Colonic mucosa (tissue), 4 donors: ENCODE measurements at regions not wholly inside any gene's neighbourhood (a gene's known extent, or its start where the extent isn't known, plus 50 kb on each side); places are given as distances from the start of the nearest gene placed in this dataset.

ENCODE experiments used
- DNase-seq: peaks from one replicate; pipeline ENCODE4 v3.0.0-alpha.2; 2020
- H3K27ac ChIP-seq: fragments of 200-600 bp; one replicate; pipeline ENCODE4 v1.8.0; 2021
- H3K27me3 ChIP-seq: fragments of 200-600 bp; one replicate; pipeline ENCODE4 v1.8.0; 2021
- H3K36me3 ChIP-seq: fragments of 200-600 bp; one replicate; pipeline ENCODE4 v1.8.0; 2021
- H3K4me1 ChIP-seq: fragments of 200-600 bp; one replicate; pipeline ENCODE4 v1.8.0; 2021; ENCODE audit warnings: mild to moderate bottlenecking
- H3K4me3 ChIP-seq: fragments of 200-600 bp; one replicate; pipeline ENCODE4 v1.8.0; 2021
- H3K9ac ChIP-seq, 2 donors: one replicate each; pipeline ENCODE4 v1.7.0; 2013; ENCODE audit warnings: control low read depth in 2 of 2, low read depth in 2 of 2, low read length in 2 of 2
- H3K9me3 ChIP-seq: fragments of 200-600 bp; one replicate; pipeline ENCODE4 v1.8.0; 2021
- intact Hi-C: fragments of 100-400 bp; cut with DNase I; formaldehyde crosslinking; loops from one replicate; pipeline ENCODE4 v1.14.1; 2022
- TF ChIP-seq, protein P1 (sequence below): fragments of 200-600 bp; IDR thresholded peaks from one replicate; pipeline ENCODE4 v1.8.0; 2022; ENCODE audit warnings: antibody characterized with exemption, mild to moderate bottlenecking
- donor health status: healthy.
- donor health status: DM: no; HTN: no; CAD: no.
- donor health status: DM: no; HTN: no; CAD: no.

GRCh38 chr3:110732420-110732819 lies 339.2 kb upstream of the NECTIN3 start:
- no peaks in the 10 kb centered on the region for H3K9me3 ChIP-seq
- TF ChIP-seq, protein P1, sequence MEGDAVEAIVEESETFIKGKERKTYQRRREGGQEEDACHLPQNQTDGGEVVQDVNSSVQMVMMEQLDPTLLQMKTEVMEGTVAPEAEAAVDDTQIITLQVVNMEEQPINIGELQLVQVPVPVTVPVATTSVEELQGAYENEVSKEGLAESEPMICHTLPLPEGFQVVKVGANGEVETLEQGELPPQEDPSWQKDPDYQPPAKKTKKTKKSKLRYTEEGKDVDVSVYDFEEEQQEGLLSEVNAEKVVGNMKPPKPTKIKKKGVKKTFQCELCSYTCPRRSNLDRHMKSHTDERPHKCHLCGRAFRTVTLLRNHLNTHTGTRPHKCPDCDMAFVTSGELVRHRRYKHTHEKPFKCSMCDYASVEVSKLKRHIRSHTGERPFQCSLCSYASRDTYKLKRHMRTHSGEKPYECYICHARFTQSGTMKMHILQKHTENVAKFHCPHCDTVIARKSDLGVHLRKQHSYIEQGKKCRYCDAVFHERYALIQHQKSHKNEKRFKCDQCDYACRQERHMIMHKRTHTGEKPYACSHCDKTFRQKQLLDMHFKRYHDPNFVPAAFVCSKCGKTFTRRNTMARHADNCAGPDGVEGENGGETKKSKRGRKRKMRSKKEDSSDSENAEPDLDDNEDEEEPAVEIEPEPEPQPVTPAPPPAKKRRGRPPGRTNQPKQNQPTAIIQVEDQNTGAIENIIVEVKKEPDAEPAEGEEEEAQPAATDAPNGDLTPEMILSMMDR: no peak
- H3K27ac ChIP-seq: no peak overlapping the region
- no peaks in the 10 kb centered on the region for H3K27me3 ChIP-seq
- H3K4me1 ChIP-seq: no peaks in the 10 kb centered on the region
- H3K36me3 ChIP-seq: no peaks in the 10 kb centered on the region
- no peak overlapping the region for H3K4me3 ChIP-seq
- no peak overlapping the region for H3K9ac ChIP-seq
- intact Hi-C loops: no loop called here
- DNase-seq: no peak

DNA sequence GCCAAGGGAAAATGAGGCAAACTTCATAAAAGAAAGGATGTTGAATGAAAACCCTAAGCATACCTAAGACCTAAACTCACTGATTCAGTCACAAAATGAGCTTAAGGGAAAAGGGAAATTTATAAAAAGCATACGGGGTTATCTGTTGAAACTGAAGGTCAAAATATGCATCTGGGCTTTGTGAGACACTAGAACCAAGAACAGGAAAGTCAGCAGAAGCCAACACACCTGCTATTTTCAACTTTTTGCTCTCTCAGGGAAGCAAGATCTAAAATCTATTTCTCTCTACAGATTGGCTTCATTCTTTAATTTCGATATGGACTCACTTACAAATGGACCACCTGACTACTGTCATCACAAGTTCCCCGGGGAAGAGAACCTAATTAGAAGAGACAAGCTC lies 338.6 kb upstream of the NECTIN3 start:
- no peaks in the 10 kb centered on the region for H3K36me3 ChIP-seq
- no peak for DNase-seq
- H3K4me3 ChIP-seq: no peak overlapping the region
- H3K27me3 ChIP-seq: no peaks in the 10 kb centered on the region
- H3K4me1 ChIP-seq: no peaks in the 10 kb centered on the region
- intact Hi-C loops: no loop called here
- no peaks in the 10 kb centered on the region for H3K9me3 ChIP-seq
- no peak overlapping the region for H3K27ac ChIP-seq
- no peak overlapping the region for H3K9ac ChIP-seq
- TF ChIP-seq, protein P1: no peak

GRCh38 chr3:110734524-110734923 lies 337.1 kb upstream of the NECTIN3 start:
- Histone ChIP-seq H3K9me3 (no peaks in the 10 kb centered on the region), H3K27ac (no peak overlapping the region), H3K27me3 (no peaks in the 10 kb centered on the region), H3K36me3 (no peaks in the 10 kb centered on the region), H3K4me3 (no peak overlapping the region), H3K4me1 (no peaks in the 10 kb centered on the region), H3K9ac (no peak overlapping the region)
- intact Hi-C loops: no loop called here
- no peak for DNase-seq
- TF ChIP-seq, protein P1: no peak

GRCh38 chr3:110736332-110736731 lies 335.3 kb upstream of the NECTIN3 start:
- H3K9me3 ChIP-seq: no peaks in the 10 kb centered on the region
- DNase-seq: no peak
- H3K9ac ChIP-seq: no peak overlapping the region
- intact Hi-C loops: no loop called here
- no peaks in the 10 kb centered on the region for H3K27me3 ChIP-seq
- H3K27ac ChIP-seq: no peak overlapping the region
- no peaks in the 10 kb centered on the region for H3K36me3 ChIP-seq
- H3K4me3 ChIP-seq: no peak overlapping the region
- TF ChIP-seq, protein P1: no peak
- H3K4me1 ChIP-seq: no peaks in the 10 kb centered on the region

DNA sequence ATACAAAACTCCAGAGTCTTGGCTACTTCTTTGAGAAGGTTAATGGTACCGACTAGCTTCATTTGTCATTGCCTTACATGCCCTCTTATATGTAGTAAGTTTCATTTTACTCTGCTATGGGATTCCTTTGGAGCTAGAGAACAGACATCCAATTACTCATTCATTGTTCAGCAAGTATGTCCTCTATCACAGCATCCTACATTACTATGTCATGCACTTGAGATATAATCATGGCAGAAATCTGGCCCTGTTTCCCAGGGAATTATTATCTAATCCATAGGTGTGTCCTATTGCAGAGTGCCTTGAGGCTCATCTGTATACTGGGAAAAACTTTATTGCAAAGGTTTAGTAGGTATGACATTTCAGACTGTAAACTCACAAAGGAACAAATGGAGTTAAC lies 333.1 kb upstream of the NECTIN3 start:
- intact Hi-C loops: no loop called here
- Histone ChIP-seq H3K4me1 (no peaks in the 10 kb centered on the region), H3K4me3 (no peak overlapping the region), H3K27me3 (no peaks in the 10 kb centered on the region), H3K9ac (no peak overlapping the region), H3K36me3 (no peaks in the 10 kb centered on the region), H3K9me3 (no peaks in the 10 kb centered on the region), H3K27ac (no peak overlapping the region)
- TF ChIP-seq, protein P1: no peak
- no peak for DNase-seq

- no peak overlapping the region for H3K27ac ChIP-seq
- DNase-seq: no peak
- H3K27me3 ChIP-seq: no peaks in the 10 kb centered on the region
- H3K4me3 ChIP-seq: no peak overlapping the region
- H3K36me3 ChIP-seq: no peaks in the 10 kb centered on the region
- TF ChIP-seq, protein P1: no peak
- intact Hi-C loops: no loop called here
- no peak overlapping the region for H3K9ac ChIP-seq
- no peaks in the 10 kb centered on the region for H3K4me1 ChIP-seq
- H3K9me3 ChIP-seq: no peaks in the 10 kb centered on the region
Observed at GRCh38 chr3:110741891-110742290, 329.7 kb upstream of the NECTIN3 start.
